ENCODE measurements at regions not wholly inside any gene's neighbourhood (a gene's known extent, or its start where the extent isn't known, plus 50 kb on each side); places are given as distances from the start of the nearest gene placed in this dataset.

DNA sequence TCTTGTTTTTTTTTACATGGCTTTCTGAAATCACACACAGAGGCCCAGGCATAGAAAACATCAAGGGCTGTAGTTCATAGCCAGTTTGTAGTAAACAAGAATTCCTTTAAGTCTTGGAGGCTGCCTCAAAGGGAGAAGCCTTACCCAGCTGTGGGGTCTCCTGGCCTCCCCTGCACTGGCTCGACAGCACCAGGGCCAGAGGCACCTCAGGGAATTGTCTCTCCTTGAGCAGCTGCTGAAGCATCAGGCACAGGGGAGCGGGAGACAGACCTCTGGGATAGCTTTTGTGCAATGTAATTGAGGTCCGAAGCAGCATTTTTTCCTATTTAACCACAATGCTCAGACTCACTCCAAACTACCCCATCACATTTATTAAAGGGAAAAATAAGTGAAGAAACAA lies 209.1 kb downstream of the HRH4 start:
- no peak overlapping the region for H2BK20ac ChIP-seq (ENCODE audit: low read length)
- no peak overlapping the region for H4K5ac ChIP-seq (ENCODE audit: insufficient read length, low read depth, low read length)
- no peaks in the 10 kb centered on the region; a peak in 1 of 7 replicates for H3K27me3 ChIP-seq (replicated peaks in 1 of 4; ENCODE audit: control insufficient read depth in 3 of 4, extremely low read depth in 1 of 4, insufficient read depth in 3 of 4, low read length in 3 of 4)
- no peak overlapping the region for H3K4me3 ChIP-seq (ENCODE audit: extremely low read depth in 1 of 4, insufficient read depth in 2 of 4, low read depth in 3 of 4, low read length in 4 of 4)
- H2BK15ac ChIP-seq (ENCODE audit: low read length): no peak overlapping the region
- H2BK120ac ChIP-seq (replicated peaks; ENCODE audit: low read depth, low read length): no peak overlapping the region
- no peak overlapping the region for H4K8ac ChIP-seq (ENCODE audit: extremely low read depth, insufficient read depth, low read length)
- no peak overlapping the region for H4K91ac ChIP-seq (replicated peaks; ENCODE audit: insufficient read length, low read length)
- H3K79me1 ChIP-seq (ENCODE audit: low read depth, low read length): no peaks in the 10 kb centered on the region
- H2BK12ac ChIP-seq (ENCODE audit: low read depth, low read length): no peak overlapping the region
- H2BK5ac ChIP-seq (ENCODE audit: low read depth, low read length): no peak overlapping the region
- no peak overlapping the region for H2AK5ac ChIP-seq (ENCODE audit: low read depth, low read length)
- no peak overlapping the region for H3K4ac ChIP-seq (replicated peaks; ENCODE audit: insufficient read length, low read depth, low read length)
- no peak overlapping the region for H3K4me2 ChIP-seq (ENCODE audit: insufficient read depth in 1 of 2, low read depth in 2 of 2, low read length in 2 of 2)
- 80% methylated on average over 3 of the region's 3 CpGs; no CpG with 5 or more reads in 1 of the 2 experiments for WGBS, 2 experiments (ENCODE audit: extremely low coverage in 1 of 2, insufficient coverage in 1 of 2, insufficient read length in 1 of 2, insufficient replicate concordance in 2 of 2, low coverage in 1 of 2, low lambda C conversion rate in 2 of 2, missing lambda C conversion rate in 1 of 2)
- no peak overlapping the region for H3K56ac ChIP-seq (replicated peaks; ENCODE audit: insufficient read length, low read depth, low read length)
- no peaks in the 10 kb centered on the region for H3K23me2 ChIP-seq (ENCODE audit: low read depth, low read length)
- ChIA-PET CTCF (ENCODE audit: partially characterized antibody) (interaction anchor here (1.4 kb wide), 1 partner anchor 155 kb away, joined by 5 read pairs; no protein-coding TSS in a partner anchor), POLR2A (ENCODE audit: partially characterized antibody) (no interaction called here)
- H3K9me3 ChIP-seq (ENCODE audit: insufficient read depth in 2 of 2, low read depth in 1 of 2, low read length in 1 of 2): no peaks in the 10 kb centered on the region
- no peaks in the 10 kb centered on the region for H3K79me2 ChIP-seq (ENCODE audit: control insufficient read depth in 1 of 2, insufficient read depth in 2 of 2, low read length in 2 of 2)
- H3K23ac ChIP-seq (ENCODE audit: insufficient read length): no peak overlapping the region
- H2AFZ ChIP-seq (ENCODE audit: low read length): no peak overlapping the region
- no peaks in the 10 kb centered on the region for H3K36me3 ChIP-seq (ENCODE audit: control insufficient read depth in 2 of 4, insufficient read depth in 4 of 4, low read length in 3 of 4)
- no peak overlapping the region for H3K18ac ChIP-seq (ENCODE audit: extremely low read depth, low read length)
- no peak overlapping the region for H3K27ac ChIP-seq (ENCODE audit: low read depth, low read length)
- no peak overlapping the region for H3K14ac ChIP-seq (ENCODE audit: insufficient read length)
- DNase-seq (ENCODE audit: low read depth in 1 of 2, low spot score in 2 of 2): no peak
- H3K4me1 ChIP-seq (replicated peaks in 1 of 4; ENCODE audit: control insufficient read depth in 3 of 4, insufficient read depth in 4 of 4, low read length in 3 of 4): no peaks in the 10 kb centered on the region
- no peak overlapping the region for H3K9ac ChIP-seq (replicated peaks in 1 of 4; ENCODE audit: extremely low read depth in 1 of 4, low read depth in 3 of 4, low read length in 3 of 4)
- H4K20me1 ChIP-seq (replicated peaks in 1 of 2; ENCODE audit: control insufficient read depth in 1 of 2, insufficient read depth in 2 of 2, low read length in 2 of 2): no peaks in the 10 kb centered on the region
- FAIRE-seq: no peak
- TF ChIP-seq SRF (IDR thresholded peaks at IDR 0.05; ENCODE audit: low read depth, low read length) (no peak), CBX8 (IDR thresholded peaks at IDR 0.05; ENCODE audit: borderline replicate concordance, low read depth, low read length) (no peak), EP300 (IDR thresholded peaks at IDR 0.05; ENCODE audit: borderline replicate concordance in 1 of 2, low read depth in 2 of 2, low read length in 2 of 2) (no peak), POLR2A (IDR thresholded peaks at IDR 0.05; ENCODE audit: control extremely low read depth in 1 of 2, low read depth in 2 of 2, low read length in 2 of 2) (no peak), SAP30 (IDR thresholded peaks at IDR 0.05; ENCODE audit: insufficient read depth, insufficient replicate concordance, low read length) (no peak), FOSL1 (IDR thresholded peaks at IDR 0.05; ENCODE audit: insufficient read depth, low read depth, low read length) (no peak), EZH2 (IDR thresholded peaks at IDR 0.05; ENCODE audit: low read depth, low read length, severe bottlenecking) (no peak), RFX5 (IDR thresholded peaks at IDR 0.05; ENCODE audit: borderline replicate concordance, low read depth, low read length) (no peak), HDAC2 (IDR thresholded peaks at IDR 0.05; ENCODE audit: borderline replicate concordance in 1 of 2, low read depth in 2 of 2, low read length in 2 of 2) (no peak), CREB1 (IDR thresholded peaks at IDR 0.05) (no peak), KDM1A (IDR thresholded peaks at IDR 0.05; ENCODE audit: borderline replicate concordance, low read length) (no peak), E2F6 (IDR thresholded peaks at IDR 0.05) (no peak)
- TF ChIP-seq, protein P1, sequence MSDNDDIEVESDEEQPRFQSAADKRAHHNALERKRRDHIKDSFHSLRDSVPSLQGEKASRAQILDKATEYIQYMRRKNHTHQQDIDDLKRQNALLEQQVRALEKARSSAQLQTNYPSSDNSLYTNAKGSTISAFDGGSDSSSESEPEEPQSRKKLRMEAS (IDR thresholded peaks at IDR 0.05): no peak
